Islet of Langerhans (tissue), 1 donor: ENCODE measurements at regions not wholly inside any gene's neighbourhood (a gene's known extent, or its start where the extent isn't known, plus 50 kb on each side); places are given as distances from the start of the nearest gene placed in this dataset.

Experiments used
- FAIRE-seq: peaks from one replicate; lab custom pipeline; 2011; peaks lifted over from hg19 to GRCh38; lab: Jason Lieb, UNC

- no peak for FAIRE-seq
Measured at GRCh38 chr2:64196963-64197362, 52.7 kb upstream of the PELI1 start.

- no peak for FAIRE-seq
Measured at GRCh38 chr2:64201151-64201550, 56.9 kb upstream of the PELI1 start.

- FAIRE-seq: peak; percentile 93
Measured at GRCh38 chr2:64202206-64202845, 58.1 kb upstream of the PELI1 start.

- peak; percentile 76 for FAIRE-seq
Measured at GRCh38 chr2:64203131-64203857, 59.1 kb upstream of the PELI1 start.

GRCh38 chr2:64203858-64204632, 59.8 kb upstream of the PELI1 start:
- FAIRE-seq: no peak

GRCh38 chr2:64204703-64205102, 60.5 kb upstream of the PELI1 start:
- no peak for FAIRE-seq

GRCh38 chr2:64205415-64205814, 61.2 kb upstream of the PELI1 start:
- FAIRE-seq: no peak

- FAIRE-seq: no peak
Measured at GRCh38 chr2:64207573-64207972, 63.4 kb upstream of the PELI1 start.

GRCh38 chr2:64210816-64211215, 66.6 kb upstream of the PELI1 start:
- FAIRE-seq: no peak

- no peak for FAIRE-seq
Measured at GRCh38 chr2:64211276-64211921, 67.2 kb upstream of the PELI1 start.

- FAIRE-seq: no peak
Measured at GRCh38 chr2:64212346-64212745, 68.1 kb upstream of the PELI1 start.

- no peak for FAIRE-seq
Measured at GRCh38 chr2:64212801-64213321, 68.6 kb upstream of the PELI1 start.

- FAIRE-seq: no peak
Measured at GRCh38 chr2:64213532-64214275, 69.5 kb upstream of the PELI1 start.

GRCh38 chr2:64214281-64215115, 70.3 kb upstream of the PELI1 start:
- FAIRE-seq: no peak

GRCh38 chr2:64217198-64217869, 73.1 kb upstream of the PELI1 start:
- FAIRE-seq: no peak

- FAIRE-seq: no peak
Measured at GRCh38 chr2:64218137-64218802, 74.0 kb upstream of the PELI1 start.

GRCh38 chr2:64219149-64219548, 74.9 kb upstream of the PELI1 start:
- FAIRE-seq: no peak

GRCh38 chr2:64220265-64220664, 76.0 kb upstream of the PELI1 start:
- no peak for FAIRE-seq

- FAIRE-seq: no peak
Measured at GRCh38 chr2:64220894-64221617, 76.8 kb upstream of the PELI1 start.
